Type B pancreatic cell (in vitro differentiated cells): ENCODE measurements at regions not wholly inside any gene's neighbourhood (a gene's known extent, or its start where the extent isn't known, plus 50 kb on each side); places are given as distances from the start of the nearest gene placed in this dataset.

Source experiments
- DNase-seq: peaks from one replicate; pipeline ENCODE4 v3.0.0; 2021; ENCODE audit warnings: mixed read lengths; ENCODE audit not compliant: unreplicated experiment; ENCODE audit errors: extremely low spot score
- H3K27ac Mint-ChIP-seq: 2 replicates; pipeline ENCODE4 v1.8.0; 2021; ENCODE audit warnings: mild to moderate bottlenecking, mixed read lengths
- H3K27me3 Mint-ChIP-seq: 2 replicates; pipeline ENCODE4 v1.8.0; 2021; ENCODE audit warnings: mixed read lengths
- H3K36me3 Mint-ChIP-seq: 2 replicates; pipeline ENCODE4 v1.8.0; 2021; ENCODE audit warnings: mixed read lengths
- H3K4me1 Mint-ChIP-seq: one replicate; pipeline ENCODE4 v1.8.0; 2021; ENCODE audit warnings: mixed read lengths; ENCODE audit not compliant: unreplicated experiment
- H3K4me3 Mint-ChIP-seq: 2 replicates; pipeline ENCODE4 v1.8.0; 2021; ENCODE audit warnings: mild to moderate bottlenecking, mixed read lengths
- H3K9me3 Mint-ChIP-seq: 2 replicates; pipeline ENCODE4 v1.8.0; 2021; ENCODE audit warnings: mixed read lengths
- CTCF ChIP-seq: fragments of 200-600 bp; sonication (generic); conservative IDR thresholded peaks from 2 replicates; pipeline ENCODE4 v1.5.0; 2021; ENCODE audit warnings: antibody characterized with exemption, mild to moderate bottlenecking

GRCh38 chr10:61031341-61031740, 87.4 kb upstream of the RHOBTB1 start:
- H3K27ac Mint-ChIP-seq = no peak overlapping the region
- TF ChIP-seq CTCF = no peak
- DNase-seq = no peak
- H3K4me3 Mint-ChIP-seq = no peak overlapping the region
- peaks cover 5% of the 10 kb centered on the region for H3K9me3 Mint-ChIP-seq
- H3K27me3 Mint-ChIP-seq = no peaks in the 10 kb centered on the region
- H3K4me1 Mint-ChIP-seq = no peaks in the 10 kb centered on the region
- no peaks in the 10 kb centered on the region for H3K36me3 Mint-ChIP-seq

DNA sequence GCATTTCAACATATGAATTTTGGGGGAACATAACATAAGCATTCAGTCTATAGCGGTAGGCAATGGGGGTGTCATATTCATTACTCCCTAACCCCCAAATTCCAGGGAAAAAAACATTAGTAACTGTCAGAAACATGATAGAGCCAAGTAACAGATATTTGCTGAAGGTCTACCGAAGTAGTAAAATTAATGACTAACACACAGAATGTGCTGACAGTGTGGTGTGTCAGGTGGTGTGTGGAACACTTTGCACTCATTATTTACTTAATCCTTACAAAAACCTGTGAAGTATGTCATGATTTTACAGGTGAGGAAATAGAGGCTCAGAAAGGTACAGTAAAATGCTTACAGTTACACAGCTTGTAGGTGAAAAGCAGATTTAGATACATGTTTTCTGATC, 85.4 kb upstream of the RHOBTB1 start:
- no peak for DNase-seq
- Mint-ChIP-seq H3K27me3 (no peaks in the 10 kb centered on the region), H3K27ac (no peak overlapping the region), H3K4me3 (no peak overlapping the region), H3K36me3 (no peaks in the 10 kb centered on the region), H3K4me1 (no peaks in the 10 kb centered on the region), H3K9me3 (peaks cover 5% of the 10 kb centered on the region)
- TF ChIP-seq CTCF = no peak

DNA sequence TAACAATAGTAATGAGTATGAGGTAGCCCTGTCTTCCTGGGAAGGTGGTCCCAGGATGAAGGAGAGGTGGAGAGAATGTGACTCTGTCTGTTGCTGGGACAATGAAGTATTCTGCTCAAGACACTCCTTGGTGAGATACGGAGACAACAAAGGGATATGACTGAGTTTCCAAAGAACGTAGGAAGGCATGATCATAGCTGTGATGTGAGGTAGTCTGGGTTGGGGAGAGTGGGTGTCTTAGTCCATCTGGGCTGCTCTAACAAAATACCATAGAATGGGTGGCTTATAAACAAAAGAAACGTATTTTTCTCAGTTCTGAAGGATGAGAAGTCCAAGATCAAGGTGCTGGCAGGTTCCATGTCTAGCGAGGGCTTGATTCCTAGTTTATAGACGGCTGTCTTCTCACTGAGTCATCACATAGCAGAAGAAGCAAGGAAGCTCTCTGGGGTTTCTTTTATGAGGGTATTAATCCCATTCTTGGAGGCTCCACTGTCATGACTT, 84.9 kb upstream of the RHOBTB1 start:
- TF ChIP-seq CTCF = no peak
- peak overlapping the region; percentile 16 for H3K27ac Mint-ChIP-seq

GRCh38 chr10:61024856-61025201, 80.8 kb upstream of the RHOBTB1 start:
- DNase-seq = no peak
- H3K4me1 Mint-ChIP-seq = no peaks in the 10 kb centered on the region
- no peaks in the 10 kb centered on the region for H3K36me3 Mint-ChIP-seq
- no peaks in the 10 kb centered on the region for H3K27me3 Mint-ChIP-seq
- no peaks in the 10 kb centered on the region for H3K9me3 Mint-ChIP-seq
- H3K27ac Mint-ChIP-seq = no peak overlapping the region
- TF ChIP-seq CTCF = peak; percentile 83
- no peak overlapping the region for H3K4me3 Mint-ChIP-seq

More for the DNA sequence above, 84.9 kb upstream of the RHOBTB1 start:
- Mint-ChIP-seq H3K4me3 (no peak overlapping the region), H3K9me3 (peaks cover 5% of the 10 kb centered on the region), H3K4me1 (no peaks in the 10 kb centered on the region), H3K36me3 (no peaks in the 10 kb centered on the region), H3K27me3 (no peaks in the 10 kb centered on the region)
- DNase-seq = no peak

- no peak for TF ChIP-seq CTCF
- DNase-seq = no peak
- H3K4me1 Mint-ChIP-seq = no peaks in the 10 kb centered on the region
Observed at GRCh38 chr10:61024151-61024855, 80.3 kb upstream of the RHOBTB1 start.

More at GRCh38 chr10:61024151-61024855, 80.3 kb upstream of the RHOBTB1 start:
- H3K27ac Mint-ChIP-seq = no peak overlapping the region
- peaks cover 5% of the 10 kb centered on the region for H3K9me3 Mint-ChIP-seq
- no peaks in the 10 kb centered on the region for H3K36me3 Mint-ChIP-seq
- no peaks in the 10 kb centered on the region for H3K27me3 Mint-ChIP-seq
- H3K4me3 Mint-ChIP-seq = no peak overlapping the region
